IgD-negative memory B cell (primary cell): ENCODE measurements at regions not wholly inside any gene's neighbourhood (a gene's known extent, or its start where the extent isn't known, plus 50 kb on each side); places are given as distances from the start of the nearest gene placed in this dataset.

ENCODE experiments used
- H3K27ac Mint-ChIP-seq, 3 donors: one replicate each; pipeline ENCODE4 v1.8.0; 2020 to 2022; ENCODE audit warnings: mild to moderate bottlenecking in 3 of 3, mixed read lengths in 3 of 3, moderate library complexity in 1 of 3
- H3K27me3 Mint-ChIP-seq: one replicate; pipeline ENCODE4 v1.8.0; 2021; ENCODE audit warnings: mixed read lengths
- H3K36me3 Mint-ChIP-seq: one replicate; pipeline ENCODE4 v1.8.0; 2020; ENCODE audit warnings: mild to moderate bottlenecking, mixed read lengths
- H3K4me1 Mint-ChIP-seq, 3 donors: one replicate each; pipeline ENCODE4 v1.8.0; 2020 to 2022; ENCODE audit warnings: mixed read lengths in 3 of 3, mild to moderate bottlenecking in 1 of 3
- H3K4me3 Mint-ChIP-seq, 4 donors: one replicate each; pipeline ENCODE4 v1.8.0; 2020 to 2022; ENCODE audit warnings: mild to moderate bottlenecking in 4 of 4, mixed read lengths in 4 of 4, moderate library complexity in 3 of 4
- H3K9me3 Mint-ChIP-seq, 3 donors: one replicate each; pipeline ENCODE4 v1.8.0; 2020 to 2021; ENCODE audit warnings: mixed read lengths in 3 of 3, mild to moderate bottlenecking in 1 of 3

DNA sequence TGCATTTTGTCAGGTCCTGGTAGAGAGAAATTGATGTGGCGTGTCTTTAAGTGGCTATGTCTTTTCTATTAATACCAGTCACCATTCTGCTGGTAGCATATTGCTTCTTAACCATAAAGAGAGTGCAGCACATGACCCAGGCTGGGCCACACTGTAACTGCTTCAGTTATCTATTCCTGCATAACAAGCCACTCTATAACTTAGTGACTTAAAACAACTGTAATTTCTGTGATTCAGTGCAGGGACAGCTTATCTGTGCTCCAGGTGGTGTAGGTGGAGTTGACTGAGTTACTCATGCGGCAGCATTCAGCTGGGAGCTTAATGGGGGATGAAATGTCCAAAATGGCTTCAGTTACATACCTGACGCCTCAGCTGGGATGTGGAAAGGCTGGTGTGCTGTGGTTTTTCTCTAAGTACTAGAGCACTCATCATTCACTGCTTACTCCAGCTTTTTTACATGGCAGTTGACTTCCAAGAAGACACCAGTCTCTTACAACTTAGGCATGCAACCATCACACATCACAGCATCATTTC, 742.4 kb downstream of the SATB2 start:
- H3K36me3 Mint-ChIP-seq, result no peaks in the 10 kb centered on the region

DNA sequence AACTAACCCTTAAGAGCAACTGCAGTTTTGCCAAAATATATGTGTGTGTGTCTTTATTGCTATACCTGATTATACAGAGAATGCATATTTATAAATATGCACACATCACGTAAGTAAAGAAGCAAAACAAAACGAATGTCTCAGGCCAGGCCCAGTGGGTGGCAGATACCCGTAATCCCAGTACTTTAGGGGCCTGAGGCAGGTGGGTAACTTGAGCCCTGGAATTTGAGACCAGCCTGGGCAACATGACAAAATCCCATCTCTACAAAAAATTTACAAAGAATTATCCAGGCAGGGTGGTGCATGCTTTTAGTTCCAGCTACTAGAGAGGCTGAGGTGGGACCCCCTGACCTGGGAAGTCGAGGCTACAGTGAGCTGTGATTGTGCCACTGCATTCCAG, 745.3 kb downstream of the SATB2 start:
- Mint-ChIP-seq H3K27me3 (no peaks in the 10 kb centered on the region), H3K4me1 (no peaks in the 10 kb centered on the region), H3K27ac (no peak overlapping the region), H3K36me3 (no peaks in the 10 kb centered on the region), H3K4me3 (no peak overlapping the region), H3K9me3 (peaks cover 0 to 4% (median 0%) of the 10 kb centered on the region in 3 donors)

More for the DNA sequence above, 742.4 kb downstream of the SATB2 start:
- H3K4me3 Mint-ChIP-seq, result no peak overlapping the region
- no peaks in the 10 kb centered on the region for H3K4me1 Mint-ChIP-seq
- peaks cover 0 to 2% (median 0%) of the 10 kb centered on the region in 3 donors for H3K9me3 Mint-ChIP-seq
- H3K27me3 Mint-ChIP-seq, result no peaks in the 10 kb centered on the region
- H3K27ac Mint-ChIP-seq, result no peak overlapping the region

- no peak overlapping the region for H3K4me3 Mint-ChIP-seq
- peaks cover 0 to 4% (median 0%) of the 10 kb centered on the region in 3 donors for H3K9me3 Mint-ChIP-seq
- no peaks in the 10 kb centered on the region for H3K36me3 Mint-ChIP-seq
- no peak overlapping the region for H3K27ac Mint-ChIP-seq
- no peaks in the 10 kb centered on the region for H3K4me1 Mint-ChIP-seq
- H3K27me3 Mint-ChIP-seq, result no peaks in the 10 kb centered on the region
Measured at GRCh38 chr2:198711484-198711883, 746.3 kb downstream of the SATB2 start.

DNA sequence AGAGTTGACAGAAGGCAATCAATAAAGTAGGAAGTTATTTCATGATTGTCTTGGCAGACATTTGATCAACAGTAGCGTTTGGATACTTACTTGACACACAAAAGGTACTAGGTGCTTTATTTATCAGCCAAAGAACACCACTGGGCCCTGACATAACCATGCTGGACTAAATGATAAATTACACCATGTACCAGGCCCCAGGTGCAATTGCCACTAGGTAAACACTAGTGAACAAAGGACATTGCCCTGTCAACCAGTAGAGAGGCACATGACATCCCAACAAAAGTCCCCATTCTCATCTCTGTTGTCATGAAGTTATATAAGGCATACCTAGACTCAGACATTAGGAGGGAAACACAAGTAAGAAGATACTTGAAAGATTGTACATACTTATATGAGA, 747.2 kb downstream of the SATB2 start:
- Mint-ChIP-seq H3K27me3 (no peaks in the 10 kb centered on the region), H3K4me3 (no peak overlapping the region), H3K27ac (no peak overlapping the region), H3K4me1 (no peaks in the 10 kb centered on the region), H3K36me3 (no peaks in the 10 kb centered on the region), H3K9me3 (peaks cover 0 to 4% (median 0%) of the 10 kb centered on the region in 3 donors)

DNA sequence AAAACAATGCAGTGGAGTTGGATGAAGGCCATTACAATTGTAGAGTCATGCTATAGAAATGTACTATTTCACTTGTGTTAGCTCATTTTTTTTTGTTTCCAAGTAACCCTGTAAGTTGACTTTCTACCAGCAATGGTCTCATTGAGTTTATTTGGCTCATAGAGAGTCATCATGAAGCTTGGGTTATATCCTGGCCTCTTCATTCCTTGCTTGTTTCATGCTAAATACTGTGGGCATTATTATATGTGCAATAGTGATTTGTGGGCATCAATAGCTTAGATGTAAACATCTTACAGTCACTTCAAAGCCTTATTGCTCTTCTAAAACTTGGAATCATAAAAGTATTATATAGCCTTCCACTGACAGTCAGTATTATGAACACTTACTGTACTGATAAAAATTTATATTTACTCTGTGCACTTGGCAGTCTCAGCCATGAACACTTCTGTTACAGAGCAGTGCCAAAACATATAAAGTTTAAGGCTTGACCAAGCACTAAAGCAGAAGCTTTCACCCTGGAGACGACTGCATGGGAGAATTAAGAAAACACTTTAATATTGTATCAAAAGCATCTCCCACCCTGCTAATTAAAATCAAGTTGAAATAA, 751.2 kb downstream of the SATB2 start:
- Mint-ChIP-seq H3K27ac (no peak overlapping the region), H3K4me3 (no peak overlapping the region), H3K9me3 (peaks cover 0 to 5% (median 4%) of the 10 kb centered on the region in 3 donors), H3K27me3 (no peaks in the 10 kb centered on the region), H3K4me1 (no peaks in the 10 kb centered on the region), H3K36me3 (no peaks in the 10 kb centered on the region)

DNA sequence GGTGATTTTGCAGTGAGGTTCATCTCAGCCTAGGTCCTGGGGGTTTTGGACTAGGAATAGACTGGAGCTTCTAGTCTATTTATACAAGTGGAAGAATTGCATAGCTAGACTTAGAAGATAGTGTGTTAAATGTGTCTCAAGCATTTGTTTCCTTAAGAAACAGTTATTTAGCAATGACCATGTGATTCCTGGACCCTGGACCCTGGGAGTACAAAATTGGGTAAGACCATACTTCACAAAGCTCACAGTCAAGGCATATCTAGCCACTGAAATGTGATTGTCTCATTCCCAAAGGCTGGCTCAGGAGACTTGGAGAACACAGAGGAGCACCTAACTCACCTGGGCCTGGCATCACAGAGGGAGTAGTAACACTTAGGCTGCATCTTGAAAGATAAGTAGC, 754.5 kb downstream of the SATB2 start:
- no peaks in the 10 kb centered on the region for H3K36me3 Mint-ChIP-seq
- no peak overlapping the region for H3K4me3 Mint-ChIP-seq
- peaks cover 0 to 2% (median 0%) of the 10 kb centered on the region in 3 donors for H3K4me1 Mint-ChIP-seq
- H3K9me3 Mint-ChIP-seq, result peaks cover 2 to 6% (median 2%) of the 10 kb centered on the region in 3 donors
- no peak overlapping the region for H3K27ac Mint-ChIP-seq
- H3K27me3 Mint-ChIP-seq, result no peaks in the 10 kb centered on the region

DNA sequence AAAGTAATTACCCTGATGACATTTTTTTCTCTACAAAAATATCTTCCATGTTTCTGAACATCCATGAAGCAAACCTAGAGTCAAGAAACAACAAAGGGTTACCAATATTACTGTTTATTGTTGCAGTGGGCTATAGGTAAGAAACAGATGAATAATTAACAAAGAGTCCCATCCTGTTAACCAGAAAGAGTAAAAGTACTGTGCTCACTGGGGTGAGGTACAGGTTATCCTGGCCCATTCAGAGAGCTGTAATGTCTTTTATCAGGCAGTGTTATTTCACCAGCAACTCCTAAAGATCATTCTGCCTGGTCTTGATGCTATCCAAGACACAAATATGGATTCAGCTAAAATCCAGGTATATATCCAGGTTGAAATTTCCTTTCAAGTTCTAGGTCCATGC, 754.9 kb downstream of the SATB2 start:
- no peak overlapping the region for H3K4me3 Mint-ChIP-seq
- no peak overlapping the region for H3K27ac Mint-ChIP-seq
- H3K4me1 Mint-ChIP-seq, result peaks cover 0 to 2% (median 0%) of the 10 kb centered on the region in 3 donors
- no peaks in the 10 kb centered on the region for H3K27me3 Mint-ChIP-seq
- no peaks in the 10 kb centered on the region for H3K36me3 Mint-ChIP-seq
- H3K9me3 Mint-ChIP-seq, result peaks cover under 1 to 7% (median 5%) of the 10 kb centered on the region in 3 donors

- Mint-ChIP-seq H3K9me3 (peaks cover 0 to 7% (median 5%) of the 10 kb centered on the region in 3 donors), H3K36me3 (no peaks in the 10 kb centered on the region), H3K4me3 (no peak overlapping the region), H3K27me3 (no peaks in the 10 kb centered on the region), H3K4me1 (peaks cover 0 to 3% (median 0%) of the 10 kb centered on the region in 3 donors), H3K27ac (no peak overlapping the region)
Measured at GRCh38 chr2:198701481-198701880, 756.3 kb downstream of the SATB2 start.

DNA sequence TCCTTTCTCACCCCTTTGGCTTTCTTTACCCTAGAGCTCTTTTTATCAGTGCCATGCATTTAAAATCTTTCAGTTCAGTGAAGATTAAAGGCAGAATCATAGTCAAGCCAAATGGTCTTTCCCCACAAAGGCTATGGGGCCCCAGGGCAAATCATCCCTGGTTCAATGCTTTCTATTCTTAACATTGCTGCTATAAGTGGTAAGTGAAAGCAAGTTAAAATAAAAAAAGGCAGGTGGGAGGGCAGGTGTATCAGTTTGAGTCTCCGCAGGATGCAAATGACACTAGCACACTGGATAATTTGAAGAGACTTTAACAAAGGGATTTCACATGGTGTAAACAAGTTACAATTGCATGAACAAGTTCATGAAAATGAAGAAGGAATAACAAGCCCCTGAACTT, 757.4 kb downstream of the SATB2 start:
- H3K4me1 Mint-ChIP-seq, result peaks cover 0 to 3% (median 0%) of the 10 kb centered on the region in 3 donors
- H3K36me3 Mint-ChIP-seq, result no peaks in the 10 kb centered on the region
- no peaks in the 10 kb centered on the region for H3K27me3 Mint-ChIP-seq
- peaks cover 0 to 7% (median 5%) of the 10 kb centered on the region in 3 donors for H3K9me3 Mint-ChIP-seq
- no peak overlapping the region for H3K27ac Mint-ChIP-seq
- no peak overlapping the region for H3K4me3 Mint-ChIP-seq

GRCh38 chr2:198698230-198698629, 759.5 kb downstream of the SATB2 start:
- no peaks in the 10 kb centered on the region for H3K27me3 Mint-ChIP-seq
- H3K4me3 Mint-ChIP-seq, result no peak overlapping the region
- no peak overlapping the region for H3K27ac Mint-ChIP-seq
- H3K36me3 Mint-ChIP-seq, result no peaks in the 10 kb centered on the region
- H3K9me3 Mint-ChIP-seq, result peaks cover 0 to 5% (median 2%) of the 10 kb centered on the region in 3 donors
- H3K4me1 Mint-ChIP-seq, result peaks cover 0 to 3% (median 0%) of the 10 kb centered on the region in 3 donors

- H3K4me3 Mint-ChIP-seq, result no peak overlapping the region
- H3K4me1 Mint-ChIP-seq, result peaks cover 0 to 3% (median 0%) of the 10 kb centered on the region in 3 donors
- no peak overlapping the region for H3K27ac Mint-ChIP-seq
- H3K27me3 Mint-ChIP-seq, result no peaks in the 10 kb centered on the region
- H3K36me3 Mint-ChIP-seq, result no peaks in the 10 kb centered on the region
- peaks cover 0 to 5% (median 2%) of the 10 kb centered on the region in 3 donors for H3K9me3 Mint-ChIP-seq
Measured at GRCh38 chr2:198697794-198698193, 759.9 kb downstream of the SATB2 start.

- H3K36me3 Mint-ChIP-seq, result no peaks in the 10 kb centered on the region
- peaks cover 0 to 3% (median 0%) of the 10 kb centered on the region in 3 donors for H3K4me1 Mint-ChIP-seq
- no peak overlapping the region for H3K27ac Mint-ChIP-seq
- H3K4me3 Mint-ChIP-seq, result no peak overlapping the region
- H3K9me3 Mint-ChIP-seq, result peaks cover 0 to 5% (median 2%) of the 10 kb centered on the region in 3 donors
- H3K27me3 Mint-ChIP-seq, result no peaks in the 10 kb centered on the region
Measured at GRCh38 chr2:198697218-198697617, 760.5 kb downstream of the SATB2 start.

DNA sequence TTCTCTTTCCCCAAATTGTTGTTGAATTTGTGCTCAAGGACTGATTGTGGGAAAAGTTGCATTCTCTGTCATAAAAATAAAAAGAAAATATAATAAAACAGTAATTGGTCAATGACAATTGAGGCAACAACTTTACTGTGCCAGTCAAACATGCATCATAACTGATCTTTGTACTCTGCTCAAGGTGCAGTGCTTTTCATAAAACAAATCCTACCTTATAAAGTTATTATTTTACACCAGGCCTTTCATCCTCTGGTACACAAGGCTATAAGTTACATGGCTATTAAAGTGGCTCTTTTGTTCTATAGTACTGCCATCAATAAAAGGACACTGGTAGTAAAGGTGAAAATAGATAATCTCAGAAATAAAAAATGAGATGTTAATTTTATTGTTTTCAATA, 761.9 kb downstream of the SATB2 start:
- Mint-ChIP-seq H3K4me3 (no peak overlapping the region), H3K36me3 (no peaks in the 10 kb centered on the region), H3K4me1 (peaks cover 0 to 3% (median 0%) of the 10 kb centered on the region in 3 donors), H3K9me3 (peaks cover 0 to 5% (median 2%) of the 10 kb centered on the region in 3 donors), H3K27ac (no peak overlapping the region), H3K27me3 (no peaks in the 10 kb centered on the region)

GRCh38 chr2:198692907-198693510, 764.7 kb downstream of the SATB2 start:
- no peaks in the 10 kb centered on the region for H3K27me3 Mint-ChIP-seq
- peaks cover 0 to 4% (median 3%) of the 10 kb centered on the region in 3 donors for H3K9me3 Mint-ChIP-seq
- H3K27ac Mint-ChIP-seq, result no peak overlapping the region
- H3K36me3 Mint-ChIP-seq, result no peaks in the 10 kb centered on the region
- H3K4me3 Mint-ChIP-seq, result no peak overlapping the region
- peaks cover 0 to 1% (median 0%) of the 10 kb centered on the region in 3 donors for H3K4me1 Mint-ChIP-seq

DNA sequence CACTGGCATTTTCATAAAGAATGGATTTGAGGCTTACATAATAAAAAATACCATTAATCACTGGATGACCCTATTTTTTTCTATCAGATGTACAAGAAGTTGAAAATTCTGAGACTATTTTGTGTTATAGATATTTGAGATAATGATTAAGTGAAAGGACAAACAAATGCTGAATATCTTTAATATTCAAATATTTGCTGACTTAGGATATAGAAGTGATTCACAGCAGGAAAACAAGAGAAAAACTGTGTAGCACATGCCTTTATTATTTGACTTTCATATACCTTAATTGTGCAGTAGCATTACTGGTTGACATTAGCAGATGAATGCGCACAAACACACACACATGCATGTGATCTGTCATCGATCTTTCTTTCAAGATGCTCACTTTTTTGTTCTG, 766.5 kb downstream of the SATB2 start:
- Mint-ChIP-seq H3K27ac (no peak overlapping the region), H3K9me3 (peaks cover 0 to 4% (median 3%) of the 10 kb centered on the region in 3 donors), H3K4me3 (no peak overlapping the region), H3K27me3 (no peaks in the 10 kb centered on the region), H3K36me3 (no peaks in the 10 kb centered on the region), H3K4me1 (no peaks in the 10 kb centered on the region)

DNA sequence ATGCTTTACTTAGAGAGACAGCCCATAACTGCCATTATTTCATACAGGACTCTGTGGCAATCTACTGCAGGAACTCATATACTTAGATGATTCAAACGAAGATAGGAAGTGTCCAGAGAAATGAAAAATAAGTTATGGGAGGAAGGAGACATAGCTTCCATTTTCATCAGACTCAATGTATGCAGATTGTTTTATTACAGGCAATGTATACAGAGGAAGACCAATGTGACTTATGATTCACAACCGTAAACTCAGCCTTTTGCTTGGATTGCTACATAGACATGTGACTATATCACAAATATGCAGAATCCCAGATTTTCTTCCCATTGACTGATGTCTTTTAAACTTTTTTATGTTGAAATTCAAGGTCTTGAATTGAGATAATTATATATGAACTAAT, 793.4 kb downstream of the SATB2 start:
- Mint-ChIP-seq H3K36me3 (no peaks in the 10 kb centered on the region), H3K27me3 (no peaks in the 10 kb centered on the region), H3K9me3 (peaks cover 0 to 3% (median 0%) of the 10 kb centered on the region in 3 donors), H3K4me3 (no peak overlapping the region), H3K4me1 (no peaks in the 10 kb centered on the region), H3K27ac (no peak overlapping the region)
